Loucy (cell line): ENCODE measurements at regions not wholly inside any gene's neighbourhood (a gene's known extent, or its start where the extent isn't known, plus 50 kb on each side); places are given as distances from the start of the nearest gene placed in this dataset.
"Not testable (repeated sequence)": the region's sequence is repeated elsewhere in the genome, so short reads cannot be mapped to it uniquely, and the experiment has no call there.

ENCODE experiments used
- H2AFZ ChIP-seq: fragments of 200-600 bp; sonication (generic); 2 replicates; pipeline ENCODE4 v1.6.0; 2016; ENCODE audit warnings: antibody characterized with exemption, mild to moderate bottlenecking, low read length, moderate library complexity
- H3F3A ChIP-seq: fragments of 200-600 bp; 2 replicates; pipeline ENCODE4 v1.6.0; 2016; ENCODE audit warnings: antibody characterized with exemption, low read depth, mild to moderate bottlenecking
- H3K27me3 ChIP-seq: fragments of 200-600 bp; sonication (generic); 2 replicates; pipeline ENCODE4 v1.6.1; 2014; ENCODE audit warnings: low read length, mild to moderate bottlenecking; ENCODE audit not compliant: insufficient read depth, poor library complexity, severe bottlenecking
- H3K36me3 ChIP-seq: fragments of 200-600 bp; sonication (generic); 2 replicates; pipeline ENCODE4 v1.6.1; 2016; ENCODE audit warnings: low read length; ENCODE audit not compliant: insufficient read depth
- H3K4me1 ChIP-seq: fragments of 200-600 bp; sonication (generic); 2 replicates; pipeline ENCODE4 v1.5.1; 2014; ENCODE audit warnings: low read length, mild to moderate bottlenecking; ENCODE audit not compliant: insufficient read depth, poor library complexity, severe bottlenecking
- H3K4me2 ChIP-seq: fragments of 200-600 bp; sonication (generic); 2 replicates; pipeline ENCODE4 v1.6.0; 2014; ENCODE audit warnings: antibody characterized with exemption, low read length, low read depth, mild to moderate bottlenecking; ENCODE audit not compliant: poor library complexity, severe bottlenecking
- H3K4me3 ChIP-seq: fragments of 200-600 bp; sonication (generic); 2 replicates; pipeline ENCODE4 v1.5.1; 2014; ENCODE audit warnings: low read length, mild to moderate bottlenecking, mixed read lengths; ENCODE audit not compliant: poor library complexity, severe bottlenecking
- H3K79me2 ChIP-seq: fragments of 200-600 bp; sonication (generic); 2 replicates; pipeline ENCODE4 v1.6.1; 2014; ENCODE audit warnings: low read length; ENCODE audit not compliant: insufficient read depth
- H3K9ac ChIP-seq: fragments of 200-600 bp; sonication (generic); 2 replicates; pipeline ENCODE4 v1.6.0; 2014; ENCODE audit warnings: mild to moderate bottlenecking, low read depth, low read length, moderate library complexity; ENCODE audit not compliant: poor library complexity, severe bottlenecking
- H3K9me2 ChIP-seq: fragments of 200-600 bp; sonication (generic); replicated peaks from 2 replicates; pipeline ENCODE4 v1.6.1; 2016; ENCODE audit warnings: low read depth, low read length, mixed read lengths
- H3K9me3 ChIP-seq: fragments of 200-600 bp; sonication (generic); 2 replicates; pipeline ENCODE4 v1.6.1; 2014; ENCODE audit warnings: mild to moderate bottlenecking, antibody characterized with exemption, low read length, low read depth; ENCODE audit not compliant: insufficient read depth
- H4K20me1 ChIP-seq: fragments of 200-600 bp; sonication (generic); 2 replicates; pipeline ENCODE4 v1.6.0; 2014; ENCODE audit warnings: antibody characterized with exemption, low read length, mild to moderate bottlenecking; ENCODE audit not compliant: insufficient read depth, poor library complexity, severe bottlenecking
- EZH2phosphoT487 ChIP-seq: fragments of 200-600 bp; IDR thresholded peaks from 2 replicates; pipeline ENCODE4 v1.6.1; 2018; ENCODE audit warnings: antibody characterized with exemption, mild to moderate bottlenecking, moderate library complexity, borderline replicate concordance
- TF ChIP-seq, protein P1 (sequence below): fragments of 200-600 bp; sonication (generic); conservative IDR thresholded peaks from 2 replicates; pipeline ENCODE4 v1.5.1; 2014; ENCODE audit warnings: mild to moderate bottlenecking, antibody characterized with exemption, low read length

DNA sequence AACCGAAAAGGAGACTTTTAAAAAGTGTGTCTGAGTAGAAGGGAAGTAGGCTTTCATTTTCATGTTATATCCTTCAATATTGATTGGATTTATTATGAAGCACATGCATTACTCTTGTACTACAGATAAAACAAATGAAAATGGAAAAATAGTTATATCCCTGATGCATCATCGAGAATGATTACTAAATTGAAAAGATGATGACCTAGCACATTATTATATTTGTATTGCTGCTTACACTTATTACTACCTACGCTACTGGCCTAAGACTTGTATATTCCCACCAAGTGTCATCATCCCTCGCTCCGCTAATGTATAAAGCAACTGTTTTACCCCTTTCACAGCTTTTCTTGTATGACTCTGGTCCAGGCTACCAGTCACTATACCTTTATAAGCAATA lies 922.4 kb downstream of the DIPK2A start:
- Histone ChIP-seq H3K27me3 (no peaks in the 10 kb centered on the region), H3K9ac (no peak overlapping the region), H3K4me1 (no peaks in the 10 kb centered on the region), H3F3A (no peaks in the 10 kb centered on the region), H3K36me3 (no peaks in the 10 kb centered on the region), H3K79me2 (no peaks in the 10 kb centered on the region), H3K9me3 (no peaks in the 10 kb centered on the region), H3K9me2 (no peaks in the 10 kb centered on the region), H3K4me2 (no peak overlapping the region), H2AFZ (no peak overlapping the region), H4K20me1 (no peaks in the 10 kb centered on the region), H3K4me3 (no peak overlapping the region)
- no peak for TF ChIP-seq EZH2phosphoT487
- TF ChIP-seq, protein P1, sequence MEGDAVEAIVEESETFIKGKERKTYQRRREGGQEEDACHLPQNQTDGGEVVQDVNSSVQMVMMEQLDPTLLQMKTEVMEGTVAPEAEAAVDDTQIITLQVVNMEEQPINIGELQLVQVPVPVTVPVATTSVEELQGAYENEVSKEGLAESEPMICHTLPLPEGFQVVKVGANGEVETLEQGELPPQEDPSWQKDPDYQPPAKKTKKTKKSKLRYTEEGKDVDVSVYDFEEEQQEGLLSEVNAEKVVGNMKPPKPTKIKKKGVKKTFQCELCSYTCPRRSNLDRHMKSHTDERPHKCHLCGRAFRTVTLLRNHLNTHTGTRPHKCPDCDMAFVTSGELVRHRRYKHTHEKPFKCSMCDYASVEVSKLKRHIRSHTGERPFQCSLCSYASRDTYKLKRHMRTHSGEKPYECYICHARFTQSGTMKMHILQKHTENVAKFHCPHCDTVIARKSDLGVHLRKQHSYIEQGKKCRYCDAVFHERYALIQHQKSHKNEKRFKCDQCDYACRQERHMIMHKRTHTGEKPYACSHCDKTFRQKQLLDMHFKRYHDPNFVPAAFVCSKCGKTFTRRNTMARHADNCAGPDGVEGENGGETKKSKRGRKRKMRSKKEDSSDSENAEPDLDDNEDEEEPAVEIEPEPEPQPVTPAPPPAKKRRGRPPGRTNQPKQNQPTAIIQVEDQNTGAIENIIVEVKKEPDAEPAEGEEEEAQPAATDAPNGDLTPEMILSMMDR, result no peak

DNA sequence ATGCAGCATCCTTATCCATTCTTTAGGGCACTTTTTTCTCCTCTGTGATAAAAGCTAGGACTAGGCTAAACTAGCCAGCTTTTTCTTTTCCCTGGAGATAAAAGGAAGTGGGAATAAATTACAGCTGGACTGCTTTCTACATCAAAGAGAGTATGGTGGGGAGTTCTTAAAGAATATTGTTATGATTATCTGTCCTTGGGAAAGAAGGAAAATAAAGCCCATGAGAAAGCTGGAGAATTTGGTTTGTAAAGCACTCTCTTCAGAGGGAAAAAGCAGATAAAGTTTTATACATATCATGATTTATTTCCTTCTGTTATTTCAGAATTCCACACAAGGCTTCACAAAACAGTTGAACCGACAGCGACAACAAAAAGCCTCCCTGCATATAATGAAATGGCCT lies 923.0 kb downstream of the DIPK2A start:
- Histone ChIP-seq H3F3A (no peaks in the 10 kb centered on the region), H3K79me2 (no peaks in the 10 kb centered on the region), H3K9ac (no peak overlapping the region), H2AFZ (no peak overlapping the region), H3K27me3 (no peaks in the 10 kb centered on the region), H3K9me3 (no peaks in the 10 kb centered on the region), H3K4me2 (no peak overlapping the region), H3K9me2 (no peaks in the 10 kb centered on the region), H3K4me1 (no peaks in the 10 kb centered on the region), H4K20me1 (no peaks in the 10 kb centered on the region), H3K36me3 (no peaks in the 10 kb centered on the region), H3K4me3 (no peak overlapping the region)
- TF ChIP-seq, protein P1, result no peak
- no peak for TF ChIP-seq EZH2phosphoT487

DNA sequence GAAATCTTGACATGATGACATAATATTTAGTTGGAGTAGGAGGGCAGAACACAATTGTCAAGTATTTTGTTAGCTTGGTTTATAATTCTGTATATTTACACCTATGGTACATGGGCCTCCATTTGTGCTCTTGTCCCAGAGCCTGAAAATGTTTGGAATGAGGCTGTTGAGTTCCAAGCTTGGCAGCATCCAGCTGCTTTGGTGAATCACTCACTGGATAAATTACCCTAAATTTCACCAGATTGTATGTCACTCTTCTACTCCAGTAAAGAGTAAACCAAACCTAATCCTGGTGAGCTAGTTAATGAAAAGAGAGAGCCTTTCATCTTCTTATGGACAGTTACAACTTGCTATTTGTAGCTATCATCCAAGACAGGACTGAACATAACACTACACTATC lies 928.7 kb downstream of the DIPK2A start:
- Histone ChIP-seq H3K4me1 (no peaks in the 10 kb centered on the region), H3K79me2 (no peaks in the 10 kb centered on the region), H3K9me2 (no peaks in the 10 kb centered on the region), H3K4me2 (no peak overlapping the region), H3K27me3 (no peaks in the 10 kb centered on the region), H3K9ac (no peak overlapping the region), H3K36me3 (no peaks in the 10 kb centered on the region), H3K4me3 (no peak overlapping the region), H2AFZ (no peak overlapping the region), H4K20me1 (no peaks in the 10 kb centered on the region), H3K9me3 (no peaks in the 10 kb centered on the region), H3F3A (no peaks in the 10 kb centered on the region)
- TF ChIP-seq, protein P1, result no peak
- TF ChIP-seq EZH2phosphoT487, result no peak

DNA sequence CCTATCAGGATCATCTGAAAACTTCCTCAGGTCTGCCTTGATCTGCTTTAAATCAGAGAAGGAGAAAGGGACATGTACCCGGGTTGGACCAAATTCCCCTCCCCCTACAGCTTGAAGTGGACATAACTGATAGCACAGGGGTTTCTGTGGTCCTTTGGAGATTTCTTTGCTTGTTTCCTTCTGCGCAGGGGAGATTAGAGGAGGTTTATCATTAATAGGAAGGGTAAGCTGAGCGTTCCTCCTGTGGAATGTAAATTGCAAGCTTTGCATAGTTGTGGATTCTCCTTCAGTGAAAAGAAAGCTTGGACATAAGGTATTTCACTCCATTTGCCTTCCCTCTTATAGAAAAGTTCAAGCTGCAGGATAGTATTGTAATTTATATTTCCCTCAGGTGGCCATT lies 936.0 kb downstream of the DIPK2A start:
- not testable (repeated sequence) for H3K4me1 ChIP-seq, H3K9me2 ChIP-seq, H3K27me3 ChIP-seq, H4K20me1 ChIP-seq, H3K79me2 ChIP-seq, H3F3A ChIP-seq, H3K4me2 ChIP-seq, H3K9me3 ChIP-seq, H3K9ac ChIP-seq, H3K36me3 ChIP-seq, H2AFZ ChIP-seq, H3K4me3 ChIP-seq
